ENCODE measurements at regions not wholly inside any gene's neighbourhood (a gene's known extent, or its start where the extent isn't known, plus 50 kb on each side); places are given as distances from the start of the nearest gene placed in this dataset.

DNA sequence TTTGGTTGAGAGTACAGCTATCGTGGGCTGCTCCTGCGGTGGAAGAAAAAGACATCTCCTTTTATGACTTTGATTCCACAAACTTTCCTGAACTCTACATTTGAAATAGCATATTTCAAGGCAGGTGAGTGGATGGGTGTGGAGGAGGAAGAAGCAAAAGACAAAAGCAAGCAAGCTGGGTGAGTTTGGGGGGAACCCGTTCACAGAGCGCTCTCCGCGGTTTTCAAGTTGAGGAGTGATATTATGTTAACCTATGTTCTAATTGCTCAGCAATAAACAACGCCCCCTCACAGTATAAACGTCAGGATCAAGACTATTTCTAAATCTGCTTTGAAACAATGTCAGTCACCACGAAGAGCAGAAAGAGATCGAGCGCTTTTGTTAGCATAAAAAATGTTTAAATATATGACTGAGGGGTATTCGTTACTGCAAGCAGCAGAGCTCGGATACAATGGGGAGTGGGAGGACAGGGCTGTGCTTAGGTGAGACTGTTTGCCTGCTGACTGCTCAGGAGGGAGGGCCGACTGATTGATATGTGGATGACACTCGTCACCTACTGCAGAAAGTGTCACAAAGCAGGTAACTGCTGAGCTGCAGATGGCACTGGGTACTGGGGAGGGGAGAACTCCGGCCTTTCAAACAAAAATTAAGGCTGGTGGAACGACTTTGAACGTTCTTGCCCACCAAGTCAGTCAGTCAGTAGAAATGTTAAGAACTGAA lies 236.5 kb downstream of the DRD1 start:
- Histone ChIP-seq H3K9me3 (ENCODE audit: control insufficient read depth, low read length) (no peaks in the 10 kb centered on the region), H3K4me3 (ENCODE audit: low read length) (no peak overlapping the region), H3K4me1 (ENCODE audit: control insufficient read depth, insufficient read depth, low read length) (no peaks in the 10 kb centered on the region), H3K27ac (ENCODE audit: low read depth, low read length) (no peak overlapping the region), H3K27me3 (ENCODE audit: control insufficient read depth, insufficient read depth, low read length, poor library complexity, severe bottlenecking) (no peaks in the 10 kb centered on the region), H3K9ac (ENCODE audit: extremely low read depth, low read length, poor library complexity, severe bottlenecking) (no peak overlapping the region), H3K36me3 (ENCODE audit: control insufficient read depth, insufficient read depth, low read length) (no peaks in the 10 kb centered on the region)
- no peaks in the 10 kb centered on the region for H3K9me3 Mint-ChIP-seq
- 75 to 82% methylated on average over 14 to 18 of the region's 18 CpGs for WGBS, 2 experiments (ENCODE audit: insufficient coverage in 1 of 2, insufficient read length in 1 of 2)
- peaks cover 16% of the 10 kb centered on the region for H3K4me1 Mint-ChIP-seq
- H3K4me3 Mint-ChIP-seq, result no peak overlapping the region
- H3K27ac Mint-ChIP-seq, result no peak overlapping the region
- TF ChIP-seq, protein P1, sequence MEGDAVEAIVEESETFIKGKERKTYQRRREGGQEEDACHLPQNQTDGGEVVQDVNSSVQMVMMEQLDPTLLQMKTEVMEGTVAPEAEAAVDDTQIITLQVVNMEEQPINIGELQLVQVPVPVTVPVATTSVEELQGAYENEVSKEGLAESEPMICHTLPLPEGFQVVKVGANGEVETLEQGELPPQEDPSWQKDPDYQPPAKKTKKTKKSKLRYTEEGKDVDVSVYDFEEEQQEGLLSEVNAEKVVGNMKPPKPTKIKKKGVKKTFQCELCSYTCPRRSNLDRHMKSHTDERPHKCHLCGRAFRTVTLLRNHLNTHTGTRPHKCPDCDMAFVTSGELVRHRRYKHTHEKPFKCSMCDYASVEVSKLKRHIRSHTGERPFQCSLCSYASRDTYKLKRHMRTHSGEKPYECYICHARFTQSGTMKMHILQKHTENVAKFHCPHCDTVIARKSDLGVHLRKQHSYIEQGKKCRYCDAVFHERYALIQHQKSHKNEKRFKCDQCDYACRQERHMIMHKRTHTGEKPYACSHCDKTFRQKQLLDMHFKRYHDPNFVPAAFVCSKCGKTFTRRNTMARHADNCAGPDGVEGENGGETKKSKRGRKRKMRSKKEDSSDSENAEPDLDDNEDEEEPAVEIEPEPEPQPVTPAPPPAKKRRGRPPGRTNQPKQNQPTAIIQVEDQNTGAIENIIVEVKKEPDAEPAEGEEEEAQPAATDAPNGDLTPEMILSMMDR (conservative IDR thresholded peaks at IDR 0.05), result no peak
- DNase-seq, result peak; percentile 66
- no peaks in the 10 kb centered on the region for H3K36me3 Mint-ChIP-seq (ENCODE audit: low read depth)
- peaks cover 11% of the 10 kb centered on the region for H3K27me3 Mint-ChIP-seq (ENCODE audit: insufficient read depth)

DNA sequence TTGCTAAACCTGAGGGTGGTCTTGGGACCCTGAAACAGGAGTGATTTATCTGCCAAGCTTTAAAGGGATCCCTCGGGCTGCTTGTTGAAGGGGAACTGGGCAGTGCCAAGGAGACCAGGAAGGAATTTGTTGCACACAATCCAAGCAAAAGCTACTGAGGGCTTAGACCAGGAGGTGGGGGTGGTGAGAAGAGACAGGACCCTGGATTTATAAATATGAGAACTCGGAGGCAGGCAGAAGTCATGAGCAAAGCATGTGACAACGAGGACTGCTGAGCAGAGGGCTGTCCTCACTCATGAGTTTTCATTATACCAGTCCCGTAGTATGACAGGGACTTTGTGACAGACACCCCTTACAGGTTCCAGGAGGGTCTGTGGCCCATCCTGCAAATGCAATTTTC lies 237.3 kb downstream of the DRD1 start:
- H3K36me3 Mint-ChIP-seq (ENCODE audit: low read depth), result no peaks in the 10 kb centered on the region
- TF ChIP-seq, protein P1 (conservative IDR thresholded peaks at IDR 0.05), result no peak
- Histone ChIP-seq H3K36me3 (ENCODE audit: control insufficient read depth, insufficient read depth, low read length) (no peaks in the 10 kb centered on the region), H3K27me3 (ENCODE audit: control insufficient read depth, insufficient read depth, low read length, poor library complexity, severe bottlenecking) (no peaks in the 10 kb centered on the region), H3K27ac (ENCODE audit: low read depth, low read length) (no peak overlapping the region), H3K4me1 (ENCODE audit: control insufficient read depth, insufficient read depth, low read length) (no peaks in the 10 kb centered on the region), H3K9me3 (ENCODE audit: control insufficient read depth, low read length) (no peaks in the 10 kb centered on the region), H3K4me3 (ENCODE audit: low read length) (no peak overlapping the region), H3K9ac (ENCODE audit: extremely low read depth, low read length, poor library complexity, severe bottlenecking) (no peak overlapping the region)
- no peak overlapping the region for H3K4me3 Mint-ChIP-seq
- peaks cover 8% of the 10 kb centered on the region for H3K4me1 Mint-ChIP-seq
- DNase-seq, result no peak
- H3K27ac Mint-ChIP-seq, result no peak overlapping the region
- WGBS, 2 experiments (ENCODE audit: insufficient coverage in 1 of 2, insufficient read length in 1 of 2), result 82 to 90% methylated on average over 4 of the region's 4 CpGs
- H3K27me3 Mint-ChIP-seq (ENCODE audit: insufficient read depth), result peaks cover 10% of the 10 kb centered on the region
- no peaks in the 10 kb centered on the region for H3K9me3 Mint-ChIP-seq

DNA sequence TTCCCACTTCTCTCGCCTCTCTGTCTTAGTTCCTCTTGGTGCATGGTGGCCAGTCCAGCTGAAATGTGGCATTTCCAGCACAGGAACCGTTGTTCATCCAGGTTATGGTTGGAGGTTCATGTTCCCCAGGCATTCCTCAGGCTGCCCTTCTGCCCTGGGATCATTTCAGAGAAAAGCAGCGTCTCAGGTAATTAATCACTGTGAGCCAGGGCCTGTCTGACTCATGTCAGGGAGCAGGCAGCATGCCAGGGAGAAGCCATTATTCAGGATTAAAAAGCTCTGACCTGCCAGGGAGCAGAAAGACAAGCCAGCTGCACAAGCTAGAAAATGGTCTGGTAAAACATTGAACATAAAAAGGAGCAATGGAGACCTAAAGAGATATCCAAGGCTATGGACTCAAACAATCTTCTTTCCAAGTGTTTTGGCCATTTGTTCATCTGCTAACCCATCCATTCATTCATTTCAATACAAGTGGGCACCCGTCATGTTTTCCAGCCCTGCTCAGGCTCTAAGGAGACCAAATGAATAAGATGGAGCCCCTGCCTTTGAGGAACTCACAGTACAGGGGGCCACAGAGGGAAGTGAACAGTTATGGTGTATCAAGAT lies 241.4 kb downstream of the DRD1 start:
- WGBS, 2 experiments (ENCODE audit: insufficient coverage in 1 of 2, insufficient read length in 1 of 2), result 38 to 76% methylated on average over 1 to 4 of the region's 4 CpGs
- DNase-seq, result no peak
- no peak overlapping the region for H3K4me3 ChIP-seq (ENCODE audit: low read length)
- Mint-ChIP-seq H3K4me3 (no peak overlapping the region), H3K4me1 (peaks cover 5% of the 10 kb centered on the region), H3K27ac (no peak overlapping the region), H3K27me3 (ENCODE audit: insufficient read depth) (peaks cover under 1% of the 10 kb centered on the region), H3K36me3 (ENCODE audit: low read depth) (no peaks in the 10 kb centered on the region), H3K9me3 (no peaks in the 10 kb centered on the region)
- H3K9ac ChIP-seq (ENCODE audit: extremely low read depth, low read length, poor library complexity, severe bottlenecking), result no peak overlapping the region
- TF ChIP-seq, protein P1 (conservative IDR thresholded peaks at IDR 0.05), result no peak
- H3K27me3 ChIP-seq (ENCODE audit: control insufficient read depth, insufficient read depth, low read length, poor library complexity, severe bottlenecking), result no peaks in the 10 kb centered on the region
- no peaks in the 10 kb centered on the region for H3K36me3 ChIP-seq (ENCODE audit: control insufficient read depth, insufficient read depth, low read length)
- H3K9me3 ChIP-seq (ENCODE audit: control insufficient read depth, low read length), result no peaks in the 10 kb centered on the region
- no peaks in the 10 kb centered on the region for H3K4me1 ChIP-seq (ENCODE audit: control insufficient read depth, insufficient read depth, low read length)
- peak overlapping the region; percentile 70 for H3K27ac ChIP-seq (ENCODE audit: low read depth, low read length)

Data from endodermal cell (in vitro differentiated cells).